Endothelial cell of umbilical vein (primary cell): ENCODE measurements at regions not wholly inside any gene's neighbourhood (a gene's known extent, or its start where the extent isn't known, plus 50 kb on each side); places are given as distances from the start of the nearest gene placed in this dataset.

Source experiments
- BruUV-seq: library from RNA; stranded (reverse); fragments of 400-500 nt; replicated peaks from 2 replicates; lab custom pipeline; 2021; lab: Mats Ljungman, UMichigan
- CTCF ChIA-PET: fragments of 300-600, 350-600 bp; sonication (Branson Sonifier 250); formaldehyde crosslinking; loops from one replicate; lab custom pipeline; 2021; ENCODE audit warnings: antibody characterized with exemption, inconsistent platforms; lab: Charles Lee
- POLR2A ChIA-PET: fragments of 300-600, 350-600 bp; sonication (Branson Sonifier 250); formaldehyde crosslinking; loops from one replicate; lab custom pipeline; 2021; ENCODE audit warnings: antibody characterized with exemption, inconsistent platforms; lab: Charles Lee
- DNase-seq: peaks from one replicate; pipeline ENCODE4 v3.0.0-alpha.2; 2011; ENCODE audit warnings: low read depth, low spot score
- FAIRE-seq: peaks from 2 replicates; lab custom pipeline; 2011; peaks lifted over from hg19 to GRCh38; lab: Jason Lieb, UNC
- H2AFZ ChIP-seq: 2 replicates; pipeline ENCODE4 v1.6.0; 2012; ENCODE audit warnings: low read depth, low read length, control low read depth, inconsistent platforms
- H3K27ac ChIP-seq: 2 replicates; pipeline ENCODE4 v1.5.1; 2011; ENCODE audit warnings: low read depth, mild to moderate bottlenecking, control low read depth, low read length, moderate library complexity; ENCODE audit not compliant: insufficient read depth
- H3K27me3 ChIP-seq, 2 experiments: 2 replicates each; pipeline versions ENCODE4 v1.6.0 to v1.6.1; 2011; ENCODE audit warnings: low read length in 2 of 2, mixed read lengths in 1 of 2; ENCODE audit not compliant: control insufficient read depth in 2 of 2, insufficient read depth in 2 of 2
- H3K36me3 ChIP-seq, 2 experiments: 2 replicates in 1 of 2; 3 replicates in 1 of 2; pipeline ENCODE4 v1.5.1; 2011; ENCODE audit warnings: low read length in 2 of 2, mild to moderate bottlenecking in 1 of 2, moderate library complexity in 1 of 2; ENCODE audit not compliant: control insufficient read depth in 2 of 2, insufficient read depth in 2 of 2; ENCODE audit errors: extremely low read depth in 1 of 2
- H3K4me1 ChIP-seq: 3 replicates; pipeline ENCODE4 v1.5.1; 2011; ENCODE audit warnings: mild to moderate bottlenecking, low read length; ENCODE audit not compliant: control insufficient read depth, insufficient read depth; ENCODE audit errors: extremely low read depth
- H3K4me2 ChIP-seq: 2 replicates; pipeline ENCODE4 v1.6.1; 2011; ENCODE audit warnings: low read length, control low read depth, mixed read lengths; ENCODE audit not compliant: insufficient read depth
- H3K4me3 ChIP-seq, 3 experiments: fragments of 200-600 bp in 1 of 3; sonication (generic), shearing (Covaris generic) in 1 of 3; replicated peaks in 1 of 3; 2 replicates each; pipeline ENCODE4 v1.5.1; 2011 to 2016; ENCODE audit warnings: control low read depth in 3 of 3, low read length in 3 of 3, mild to moderate bottlenecking in 2 of 3, inconsistent platforms in 1 of 3, low read depth in 1 of 3, moderate library complexity in 1 of 3; ENCODE audit not compliant: insufficient read depth in 1 of 3
- H3K79me2 ChIP-seq: 2 replicates; pipeline ENCODE4 v1.6.0; 2012; ENCODE audit warnings: low read length, inconsistent platforms; ENCODE audit not compliant: control insufficient read depth, insufficient read depth
- H3K9ac ChIP-seq: replicated peaks from 2 replicates; pipeline ENCODE3; 2011; ENCODE audit warnings: low read length, control low read depth; ENCODE audit not compliant: insufficient read depth; ENCODE audit errors: extremely low read depth
- H3K9me1 ChIP-seq: replicated peaks from 3 replicates; pipeline ENCODE4 v1.6.0; 2011; ENCODE audit warnings: mild to moderate bottlenecking, low read length; ENCODE audit not compliant: control insufficient read depth, insufficient read depth; ENCODE audit errors: extremely low read depth
- H3K9me3 ChIP-seq: replicated peaks from 2 replicates; pipeline ENCODE4 v1.5.1; 2012; ENCODE audit warnings: low read length, inconsistent platforms; ENCODE audit not compliant: control insufficient read depth, insufficient read depth
- H4K20me1 ChIP-seq: replicated peaks from 2 replicates; pipeline ENCODE3; 2011; ENCODE audit warnings: mild to moderate bottlenecking, low read length; ENCODE audit not compliant: control insufficient read depth, insufficient read depth; ENCODE audit errors: extremely low read depth
- EZH2 ChIP-seq: IDR thresholded peaks from 2 replicates; pipeline ENCODE4 v1.6.1; 2012; ENCODE audit warnings: borderline replicate concordance, low read depth, mild to moderate bottlenecking, moderate library complexity, low read length, inconsistent platforms; ENCODE audit not compliant: severe bottlenecking
- FOS ChIP-seq: IDR thresholded peaks from 2 replicates; pipeline ENCODE4 v1.6.1; 2011; ENCODE audit warnings: mild to moderate bottlenecking, low read length, moderate library complexity, borderline replicate concordance; ENCODE audit not compliant: insufficient read depth
- GATA2 ChIP-seq: IDR thresholded peaks from 2 replicates; pipeline ENCODE4 v1.7.0; 2011; ENCODE audit warnings: low read depth, mild to moderate bottlenecking, moderate library complexity, mixed read lengths, low read length; ENCODE audit not compliant: insufficient read length, insufficient read depth
- JUN ChIP-seq: IDR thresholded peaks from 2 replicates; pipeline ENCODE4 v1.6.1; 2011; ENCODE audit warnings: borderline replicate concordance, low read depth; ENCODE audit not compliant: insufficient read length, insufficient read depth
- MYC ChIP-seq: IDR thresholded peaks from one replicate; pipeline ENCODE4 v1.6.1; 2011; ENCODE audit warnings: mild to moderate bottlenecking, low read depth, low read length
- POLR2A ChIP-seq: IDR thresholded peaks from 2 replicates; pipeline ENCODE4 v1.6.1; 2012; ENCODE audit warnings: low read depth, mild to moderate bottlenecking, control low read depth, low read length
- POLR2AphosphoS5 ChIP-seq: IDR thresholded peaks from 2 replicates; pipeline ENCODE4 v1.6.1; 2012; ENCODE audit warnings: low read depth, mild to moderate bottlenecking, control low read depth, low read length, moderate library complexity; ENCODE audit not compliant: insufficient read depth
- dilution Hi-C: fragments of 300-500 bp; cut with MboI; formaldehyde crosslinking; loops from one replicate; pipeline ENCODE4 v1.15.0; 2019; ENCODE audit warnings: low sequenced_read_pairs; ENCODE audit not compliant: extremely low pct_ligation_motif_present
- intact Hi-C: fragments of 100-400 bp; cut with micrococcal nuclease; formaldehyde crosslinking; loops from one replicate; pipeline ENCODE4 v1.10.0; 2022
- TF ChIP-seq, protein P1 (sequence below), 2 donors: IDR thresholded peaks; 1 replicate in 1 of 2; 2 replicates in 1 of 2; pipeline ENCODE4 v1.5.1; 2011; ENCODE audit warnings: low read length in 2 of 2, mild to moderate bottlenecking in 2 of 2, moderate library complexity in 2 of 2, control low read depth in 1 of 2, inconsistent platforms in 1 of 2, low read depth in 1 of 2; ENCODE audit not compliant: insufficient read depth in 1 of 2; ENCODE audit errors: extremely low read depth in 1 of 2
- TF ChIP-seq, protein P2 (sequence below): IDR thresholded peaks from 2 replicates; pipeline ENCODE4 v1.6.1; 2011; ENCODE audit not compliant: insufficient read depth, insufficient read length

- no peak for TF ChIP-seq POLR2A
- no peak for TF ChIP-seq EZH2
- no peak for TF ChIP-seq JUN
- no peak for TF ChIP-seq POLR2AphosphoS5
- no peak for TF ChIP-seq FOS
- TF ChIP-seq, protein P1, sequence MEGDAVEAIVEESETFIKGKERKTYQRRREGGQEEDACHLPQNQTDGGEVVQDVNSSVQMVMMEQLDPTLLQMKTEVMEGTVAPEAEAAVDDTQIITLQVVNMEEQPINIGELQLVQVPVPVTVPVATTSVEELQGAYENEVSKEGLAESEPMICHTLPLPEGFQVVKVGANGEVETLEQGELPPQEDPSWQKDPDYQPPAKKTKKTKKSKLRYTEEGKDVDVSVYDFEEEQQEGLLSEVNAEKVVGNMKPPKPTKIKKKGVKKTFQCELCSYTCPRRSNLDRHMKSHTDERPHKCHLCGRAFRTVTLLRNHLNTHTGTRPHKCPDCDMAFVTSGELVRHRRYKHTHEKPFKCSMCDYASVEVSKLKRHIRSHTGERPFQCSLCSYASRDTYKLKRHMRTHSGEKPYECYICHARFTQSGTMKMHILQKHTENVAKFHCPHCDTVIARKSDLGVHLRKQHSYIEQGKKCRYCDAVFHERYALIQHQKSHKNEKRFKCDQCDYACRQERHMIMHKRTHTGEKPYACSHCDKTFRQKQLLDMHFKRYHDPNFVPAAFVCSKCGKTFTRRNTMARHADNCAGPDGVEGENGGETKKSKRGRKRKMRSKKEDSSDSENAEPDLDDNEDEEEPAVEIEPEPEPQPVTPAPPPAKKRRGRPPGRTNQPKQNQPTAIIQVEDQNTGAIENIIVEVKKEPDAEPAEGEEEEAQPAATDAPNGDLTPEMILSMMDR (IDR thresholded peaks at IDR 0.05; ENCODE audit: extremely low read depth in 1 of 2, insufficient read depth in 1 of 2, low read depth in 1 of 2, low read length in 2 of 2) = no peak
- TF ChIP-seq, protein P2, sequence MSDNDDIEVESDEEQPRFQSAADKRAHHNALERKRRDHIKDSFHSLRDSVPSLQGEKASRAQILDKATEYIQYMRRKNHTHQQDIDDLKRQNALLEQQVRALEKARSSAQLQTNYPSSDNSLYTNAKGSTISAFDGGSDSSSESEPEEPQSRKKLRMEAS = no peak
- TF ChIP-seq MYC = no peak
- no peak for TF ChIP-seq GATA2
- Histone ChIP-seq H3K27me3 (peaks cover 6 to 17% of the 10 kb centered on the region in 2 experiments), H3K9ac (no peak overlapping the region), H3K9me3 (no peaks in the 10 kb centered on the region), H3K36me3 (no peaks in the 10 kb centered on the region), H4K20me1 (no peaks in the 10 kb centered on the region), H3K4me2 (no peak overlapping the region), H3K27ac (no peak overlapping the region), H3K4me3 (no peak overlapping the region), H3K79me2 (no peaks in the 10 kb centered on the region), H3K4me1 (no peaks in the 10 kb centered on the region), H3K9me1 (no peaks in the 10 kb centered on the region), H2AFZ (no peak overlapping the region)
- ChIA-PET POLR2A (no interaction called here), CTCF (interaction anchor here (1.2 to 1.3 kb wide), 2 partner anchors 16 to 20 kb away, joined by 3 to 4 read pairs; no protein-coding TSS in a partner anchor)
- no TSS peak for BruUV-seq
- FAIRE-seq (no peak), DNase-seq (no peak)
- dilution Hi-C loops (no loop called here), intact Hi-C loops (no loop called here)
These were observed 118.3 kb downstream of the VPREB1 start for GRCh38 chr22:22362936-22363335.
